GM12878 (cell line): ENCODE measurements at regions not wholly inside any gene's neighbourhood (a gene's known extent, or its start where the extent isn't known, plus 50 kb on each side); places are given as distances from the start of the nearest gene placed in this dataset.

Experiments
- ATAC-seq: fragments of 200-7000 bp; cut with Tn5 transposase; 3 replicates; pipeline ENCODE4 v1.9.1; 2020; ENCODE audit warnings: mild to moderate bottlenecking, moderate library complexity
- BruUV-seq: library from RNA; stranded (reverse); fragments of 400-500 nt; replicated peaks from 2 replicates; lab custom pipeline; 2021; lab: Mats Ljungman, UMichigan
- CTCF ChIA-PET: fragments of 300-600 bp; sonication (Branson Sonifier 250); formaldehyde crosslinking; extraction: SDS; loops from one replicate; lab custom pipeline; 2021; ENCODE audit warnings: inconsistent platforms; lab: Yijun Ruan, JAX
- POLR2A ChIA-PET: fragments of 350-600 bp; formaldehyde crosslinking; extraction: SDS; loops from one replicate; lab custom pipeline; 2021; ENCODE audit warnings: inconsistent platforms; lab: Charles Lee
- RAD21 ChIA-PET: fragments of 300-600 bp; sonication (Branson Sonifier 250); formaldehyde crosslinking; loops from one replicate; lab custom pipeline; 2023; ENCODE audit warnings: antibody characterized with exemption; ENCODE audit not compliant: unreplicated experiment; lab: Charles Lee
- SMC1A ChIA-PET: fragments of 300-600 bp; sonication (Branson Sonifier 250); formaldehyde crosslinking; loops from one replicate; lab custom pipeline; 2023; ENCODE audit not compliant: unreplicated experiment, uncharacterized antibody; lab: Charles Lee
- DNase-seq: peaks from one replicate; pipeline ENCODE4 v3.0.0-alpha.2; 2011; ENCODE audit warnings: low read depth, low spot score
- FAIRE-seq: peaks from 3 replicates; lab custom pipeline; 2011; peaks lifted over from hg19 to GRCh38; lab: Jason Lieb, UNC
- H2AFZ ChIP-seq: 2 replicates; pipeline ENCODE4 v1.6.0; 2011; ENCODE audit warnings: low read depth, low read length, control low read depth; ENCODE audit not compliant: control insufficient read depth
- H3K27ac ChIP-seq: 2 replicates; pipeline ENCODE4 v1.5.1; 2011; ENCODE audit warnings: control low read depth; ENCODE audit not compliant: control insufficient read depth, insufficient read depth
- H3K27me3 ChIP-seq, 2 experiments: replicated peaks in 1 of 2; 2 replicates each; pipeline versions ENCODE4 v1.6.0 to v1.6.1; 2011; ENCODE audit warnings: low read length in 1 of 2; ENCODE audit not compliant: control insufficient read depth in 2 of 2, insufficient read depth in 2 of 2
- H3K36me3 ChIP-seq, 2 experiments: 2 replicates each; pipeline ENCODE4 v1.5.1; 2011; ENCODE audit warnings: low read length in 1 of 2; ENCODE audit not compliant: control insufficient read depth in 2 of 2, insufficient read depth in 2 of 2
- H3K4me1 ChIP-seq: 2 replicates; pipeline ENCODE4 v1.6.1; 2011; ENCODE audit warnings: mild to moderate bottlenecking, low read length, moderate library complexity, mixed read lengths; ENCODE audit not compliant: control insufficient read depth, insufficient read depth
- H3K4me2 ChIP-seq: 2 replicates; pipeline ENCODE4 v1.6.0; 2011; ENCODE audit warnings: control low read depth; ENCODE audit not compliant: control insufficient read depth, insufficient read depth
- H3K4me3 ChIP-seq: fragments of 200-600 bp; sonication (generic); 2 replicates; pipeline ENCODE4 v1.5.1; 2016
- H3K79me2 ChIP-seq: 2 replicates; pipeline ENCODE4 v1.6.0; 2011; ENCODE audit warnings: low read length; ENCODE audit not compliant: control insufficient read depth, insufficient read depth
- H3K9ac ChIP-seq: 2 replicates; pipeline ENCODE4 v1.8.0; 2011; ENCODE audit warnings: low read length, control low read depth, mixed read lengths; ENCODE audit not compliant: control insufficient read depth, insufficient read depth
- H3K9me3 ChIP-seq: replicated peaks from 3 replicates; pipeline ENCODE4 v1.5.1; 2011; ENCODE audit warnings: mild to moderate bottlenecking, low read length; ENCODE audit not compliant: control insufficient read depth, insufficient read depth
- H4K20me1 ChIP-seq: 2 replicates; pipeline ENCODE4 v1.6.0; 2011; ENCODE audit not compliant: control insufficient read depth, insufficient read depth
- BCL3 ChIP-seq: IDR thresholded peaks from 2 replicates; pipeline ENCODE4 v1.6.1; 2011; ENCODE audit warnings: borderline replicate concordance, low read depth, mild to moderate bottlenecking, moderate library complexity, low read length; ENCODE audit not compliant: insufficient read depth, poor library complexity, severe bottlenecking
- CREB1 ChIP-seq: IDR thresholded peaks from 2 replicates; pipeline ENCODE4 v1.6.1; 2012; ENCODE audit warnings: low read depth, mild to moderate bottlenecking, inconsistent platforms
- EZH2 ChIP-seq: IDR thresholded peaks from 2 replicates; pipeline ENCODE4 v1.6.1; 2012; ENCODE audit warnings: low read depth, mild to moderate bottlenecking, control low read depth, inconsistent platforms, low read length, borderline replicate concordance; ENCODE audit not compliant: control insufficient read depth
- GATAD2B ChIP-seq: fragments of 450-650 bp; conservative IDR thresholded peaks from 2 replicates; pipeline ENCODE4 v1.6.1; 2017; ENCODE audit warnings: low read depth, mild to moderate bottlenecking, moderate library complexity
- JUNB ChIP-seq: IDR thresholded peaks from 2 replicates; pipeline ENCODE4 v1.6.1; 2016; ENCODE audit warnings: antibody characterized with exemption, mild to moderate bottlenecking
- MEF2A ChIP-seq: IDR thresholded peaks from 2 replicates; pipeline ENCODE4 v1.6.1; 2011; ENCODE audit warnings: low read depth, mild to moderate bottlenecking, low read length, moderate library complexity; ENCODE audit not compliant: insufficient read depth
- RBBP5 ChIP-seq: fragments of 200-600 bp; sonication (generic); conservative IDR thresholded peaks from 2 replicates; pipeline ENCODE4 v1.6.1; 2016
- RELA ChIP-seq: fragments of 450-650 bp; IDR thresholded peaks from 2 replicates; pipeline ENCODE4 v1.8.0; 2014; ENCODE audit warnings: borderline replicate concordance; ENCODE audit not compliant: partially characterized antibody
- SMARCA5 ChIP-seq: fragments of 450-650 bp; IDR thresholded peaks from 2 replicates; pipeline ENCODE4 v1.6.1; 2017; ENCODE audit warnings: mild to moderate bottlenecking
- SMC3 ChIP-seq: IDR thresholded peaks from 2 replicates; pipeline ENCODE4 v1.6.1; 2011; ENCODE audit warnings: low read length, improper control_type of control experiment, borderline replicate concordance
- TCF12 ChIP-seq: IDR thresholded peaks from 2 replicates; pipeline ENCODE4 v1.6.1; 2011; ENCODE audit warnings: low read depth, mild to moderate bottlenecking, low read length
- ZNF274 ChIP-seq: IDR thresholded peaks from one replicate; pipeline ENCODE4 v1.8.0; 2011; ENCODE audit not compliant: insufficient read length, insufficient read depth
- WGBS: methylation state at CpG from one replicate; pipeline ENCODE4 v1.1.6; 2016; ENCODE audit warnings: low lambda C conversion rate; ENCODE audit not compliant: insufficient replicate concordance, insufficient coverage; ENCODE audit errors: missing lambda C conversion rate; 5-methylcytosine and 5-hydroxymethylcytosine counted together
- in situ Hi-C: fragments of 300-500 bp; cut with MboI; formaldehyde crosslinking; loops from 9 replicates; pipeline ENCODE4 v1.14.3; 2018; ENCODE audit warnings: mixed read lengths
- intact Hi-C: fragments of 100-400 bp; cut with micrococcal nuclease; formaldehyde crosslinking; loops from one replicate; pipeline ENCODE4 v1.14.2; 2022; ENCODE audit not compliant: unreplicated experiment
- TF ChIP-seq, protein P1 (sequence below): fragments of 450-650 bp; IDR thresholded peaks from 2 replicates; pipeline ENCODE4 v1.6.1; 2014; ENCODE audit warnings: mild to moderate bottlenecking
- TF ChIP-seq, protein P2 (sequence below): IDR thresholded peaks from 2 replicates; pipeline ENCODE4 v1.6.1; 2012; ENCODE audit warnings: low read depth, low read length, improper control_type of control experiment

- Histone ChIP-seq H3K9me3 (no peaks in the 10 kb centered on the region), H3K27ac (no peak overlapping the region), H3K79me2 (no peaks in the 10 kb centered on the region), H3K27me3 (no peaks in the 10 kb centered on the region), H4K20me1 (no peaks in the 10 kb centered on the region), H3K36me3 (no peaks in the 10 kb centered on the region), H3K4me2 (no peak overlapping the region), H3K9ac (no peak overlapping the region), H3K4me1 (no peaks in the 10 kb centered on the region), H2AFZ (no peak overlapping the region), H3K4me3 (no peak overlapping the region)
- 12% methylated on average over 2 of the region's 2 CpGs for WGBS
- RAD21 ChIA-PET: interaction anchor here (1.0 kb wide), 1 partner anchor 17 kb away, joined by 3 read pairs; no protein-coding TSS in a partner anchor
- intact Hi-C loops: no loop called here
- DNase-seq: no peak
- no TSS peak for BruUV-seq
- TF ChIP-seq EZH2: no peak
- no peak for TF ChIP-seq ZNF274
- no peak for TF ChIP-seq TCF12
- no peak for TF ChIP-seq JUNB
- TF ChIP-seq SMC3: no peak
- TF ChIP-seq RELA: no peak
- TF ChIP-seq, protein P1, sequence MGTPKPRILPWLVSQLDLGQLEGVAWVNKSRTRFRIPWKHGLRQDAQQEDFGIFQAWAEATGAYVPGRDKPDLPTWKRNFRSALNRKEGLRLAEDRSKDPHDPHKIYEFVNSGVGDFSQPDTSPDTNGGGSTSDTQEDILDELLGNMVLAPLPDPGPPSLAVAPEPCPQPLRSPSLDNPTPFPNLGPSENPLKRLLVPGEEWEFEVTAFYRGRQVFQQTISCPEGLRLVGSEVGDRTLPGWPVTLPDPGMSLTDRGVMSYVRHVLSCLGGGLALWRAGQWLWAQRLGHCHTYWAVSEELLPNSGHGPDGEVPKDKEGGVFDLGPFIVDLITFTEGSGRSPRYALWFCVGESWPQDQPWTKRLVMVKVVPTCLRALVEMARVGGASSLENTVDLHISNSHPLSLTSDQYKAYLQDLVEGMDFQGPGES: no peak
- POLR2A ChIA-PET: no interaction called here
- CTCF ChIA-PET: no interaction called here
- SMC1A ChIA-PET: no interaction called here
- ATAC-seq: no peak
- no peak for FAIRE-seq
- in situ Hi-C loops: no loop called here
Measured at GRCh38 chrX:98331407-98331806, 1447.7 kb downstream of the RPA4 start.

DNA sequence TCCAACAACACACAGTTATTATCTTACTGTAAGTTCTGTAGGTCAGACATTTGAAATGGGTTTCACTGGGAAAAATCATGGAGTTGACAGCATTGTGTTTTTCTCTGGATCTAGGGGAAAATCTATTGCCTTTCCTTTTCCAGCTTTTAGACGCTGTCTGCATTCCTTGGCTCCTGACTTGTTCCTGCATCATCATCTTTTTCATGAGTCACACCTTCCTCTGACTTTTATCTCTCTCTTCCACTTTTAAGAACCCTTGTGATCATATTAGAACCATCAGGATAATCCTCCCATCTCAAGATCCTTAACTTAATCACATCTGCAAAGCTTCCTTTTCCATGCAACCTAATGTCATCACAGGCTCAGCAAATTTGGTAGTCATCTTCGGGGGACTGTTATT, 1454.8 kb downstream of the RPA4 start:
- ChIA-PET POLR2A (no interaction called here), SMC1A (no interaction called here), RAD21 (no interaction called here), CTCF (no interaction called here)
- H3K27me3 ChIP-seq: no peaks in the 10 kb centered on the region
- in situ Hi-C loops: no loop called here
- 2% methylated on average over 2 of the region's 2 CpGs for WGBS
- H3K4me3 ChIP-seq: no peak overlapping the region
- no peak overlapping the region for H3K4me2 ChIP-seq
- H3K27ac ChIP-seq: no peak overlapping the region
- no peaks in the 10 kb centered on the region for H4K20me1 ChIP-seq
- no peaks in the 10 kb centered on the region for H3K9me3 ChIP-seq
- no TSS peak for BruUV-seq
- H2AFZ ChIP-seq: no peak overlapping the region
- DNase-seq: no peak
- no peak for FAIRE-seq
- no peaks in the 10 kb centered on the region for H3K4me1 ChIP-seq
- no peaks in the 10 kb centered on the region for H3K36me3 ChIP-seq
- intact Hi-C loops: no loop called here
- no peaks in the 10 kb centered on the region for H3K79me2 ChIP-seq
- no peak overlapping the region for H3K9ac ChIP-seq
- no peak for ATAC-seq
- TF ChIP-seq, protein P2, sequence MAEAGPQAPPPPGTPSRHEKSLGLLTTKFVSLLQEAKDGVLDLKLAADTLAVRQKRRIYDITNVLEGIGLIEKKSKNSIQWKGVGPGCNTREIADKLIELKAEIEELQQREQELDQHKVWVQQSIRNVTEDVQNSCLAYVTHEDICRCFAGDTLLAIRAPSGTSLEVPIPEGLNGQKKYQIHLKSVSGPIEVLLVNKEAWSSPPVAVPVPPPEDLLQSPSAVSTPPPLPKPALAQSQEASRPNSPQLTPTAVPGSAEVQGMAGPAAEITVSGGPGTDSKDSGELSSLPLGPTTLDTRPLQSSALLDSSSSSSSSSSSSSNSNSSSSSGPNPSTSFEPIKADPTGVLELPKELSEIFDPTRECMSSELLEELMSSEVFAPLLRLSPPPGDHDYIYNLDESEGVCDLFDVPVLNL: no peak
- TF ChIP-seq CREB1 (no peak), GATAD2B (no peak), SMARCA5 (no peak), MEF2A (no peak), RBBP5 (no peak), BCL3 (no peak)
